Fibroblast of lung (primary cell): ENCODE measurements at regions not wholly inside any gene's neighbourhood (a gene's known extent, or its start where the extent isn't known, plus 50 kb on each side); places are given as distances from the start of the nearest gene placed in this dataset.

Experiments used
- DNase-seq, 2 donors: peaks; one replicate each; pipeline versions ENCODE4 v3.0.0 to v3.0.0-alpha.2; 2010; ENCODE audit warnings: low read depth in 2 of 2
- H2AFZ ChIP-seq: 2 replicates; pipeline ENCODE4 v1.5.1; 2012; ENCODE audit warnings: low read length, control low read depth, inconsistent platforms
- H3K27ac ChIP-seq: 2 replicates; pipeline ENCODE4 v1.5.1; 2011; ENCODE audit warnings: low read length, control low read depth; ENCODE audit not compliant: insufficient read depth
- H3K27me3 ChIP-seq: 2 replicates; pipeline ENCODE4 v1.5.1; 2011; ENCODE audit warnings: mild to moderate bottlenecking, low read length; ENCODE audit not compliant: control insufficient read depth, insufficient read depth
- H3K36me3 ChIP-seq: 2 replicates; pipeline ENCODE4 v1.5.1; 2011; ENCODE audit warnings: low read length; ENCODE audit not compliant: control insufficient read depth, insufficient read depth
- H3K4me1 ChIP-seq: 2 replicates; pipeline ENCODE4 v1.5.1; 2011; ENCODE audit warnings: low read length; ENCODE audit not compliant: control insufficient read depth, insufficient read depth; ENCODE audit errors: extremely low read depth
- H3K4me2 ChIP-seq: 2 replicates; pipeline ENCODE4 v1.5.1; 2011; ENCODE audit warnings: low read length, control low read depth; ENCODE audit not compliant: insufficient read depth; ENCODE audit errors: extremely low read depth
- H3K4me3 ChIP-seq, 4 experiments: fragments of 200-600 bp in 1 of 4; sonication (generic) in 1 of 4; replicated peaks in 1 of 4; 2 replicates each; pipeline ENCODE4 v1.5.1; 2011 to 2016; ENCODE audit warnings: low read length in 4 of 4, low read depth in 3 of 4, mild to moderate bottlenecking in 3 of 4, control low read depth in 2 of 4, inconsistent platforms in 1 of 4, mixed read lengths in 1 of 4; ENCODE audit not compliant: insufficient read depth in 1 of 4; ENCODE audit errors: control extremely low read depth in 1 of 4
- H3K79me2 ChIP-seq: 2 replicates; pipeline ENCODE4 v1.5.1; 2012; ENCODE audit warnings: mild to moderate bottlenecking, low read length, inconsistent platforms; ENCODE audit not compliant: control insufficient read depth, insufficient read depth
- H3K9ac ChIP-seq: 2 replicates; pipeline ENCODE4 v1.5.1; 2011; ENCODE audit warnings: mild to moderate bottlenecking, low read length, control low read depth; ENCODE audit not compliant: insufficient read depth
- H3K9me3 ChIP-seq: 2 replicates; pipeline ENCODE4 v1.5.1; 2012; ENCODE audit warnings: low read depth, low read length; ENCODE audit not compliant: control insufficient read depth, insufficient read depth
- H4K20me1 ChIP-seq: 2 replicates; pipeline ENCODE4 v1.5.1; 2011; ENCODE audit warnings: low read length; ENCODE audit not compliant: control insufficient read depth, insufficient read depth; ENCODE audit errors: extremely low read depth
- EZH2 ChIP-seq: IDR thresholded peaks from 2 replicates; pipeline ENCODE4 v1.5.1; 2012; ENCODE audit warnings: low read length, control low read depth, mild to moderate bottlenecking; ENCODE audit errors: missing control alignments
- TF ChIP-seq, protein P1 (sequence below), 2 donors: IDR thresholded peaks in 1 of 2; conservative IDR thresholded peaks in 1 of 2; 1 replicate in 1 of 2; 2 replicates in 1 of 2; pipeline ENCODE4 v1.5.1; 2011 to 2012; ENCODE audit warnings: low read length in 2 of 2, control low read depth in 1 of 2, inconsistent platforms in 1 of 2, low read depth in 1 of 2, mild to moderate bottlenecking in 1 of 2

DNA sequence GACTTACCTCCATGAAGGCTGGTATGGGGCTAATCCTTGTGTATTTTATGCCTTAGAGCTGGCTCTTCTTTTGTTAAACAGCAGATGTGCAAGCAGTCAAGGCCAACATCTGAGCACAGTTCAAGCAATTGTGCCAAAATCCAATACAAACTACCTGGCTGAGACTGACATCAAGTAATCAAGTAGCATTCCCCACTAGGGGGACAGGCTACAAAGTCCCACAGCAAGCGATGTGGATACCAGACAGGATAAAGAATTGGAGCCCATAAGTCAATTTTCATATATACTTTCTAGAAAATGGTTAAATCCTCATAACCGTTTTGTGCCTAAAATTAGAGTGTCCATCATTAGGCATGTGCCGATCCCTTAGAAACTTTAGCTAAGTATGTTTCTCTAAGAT, 675.8 kb downstream of the DIAPH3 start:
- Histone ChIP-seq H3K9me3 (no peaks in the 10 kb centered on the region), H3K27me3 (no peaks in the 10 kb centered on the region), H3K4me3 (no peak overlapping the region), H3K4me1 (peaks cover 7% of the 10 kb centered on the region), H3K4me2 (no peak overlapping the region), H3K36me3 (no peaks in the 10 kb centered on the region), H3K79me2 (no peaks in the 10 kb centered on the region), H4K20me1 (no peaks in the 10 kb centered on the region), H3K27ac (no peak overlapping the region), H3K9ac (no peak overlapping the region), H2AFZ (no peak overlapping the region)
- no peak for TF ChIP-seq EZH2
- TF ChIP-seq, protein P1, sequence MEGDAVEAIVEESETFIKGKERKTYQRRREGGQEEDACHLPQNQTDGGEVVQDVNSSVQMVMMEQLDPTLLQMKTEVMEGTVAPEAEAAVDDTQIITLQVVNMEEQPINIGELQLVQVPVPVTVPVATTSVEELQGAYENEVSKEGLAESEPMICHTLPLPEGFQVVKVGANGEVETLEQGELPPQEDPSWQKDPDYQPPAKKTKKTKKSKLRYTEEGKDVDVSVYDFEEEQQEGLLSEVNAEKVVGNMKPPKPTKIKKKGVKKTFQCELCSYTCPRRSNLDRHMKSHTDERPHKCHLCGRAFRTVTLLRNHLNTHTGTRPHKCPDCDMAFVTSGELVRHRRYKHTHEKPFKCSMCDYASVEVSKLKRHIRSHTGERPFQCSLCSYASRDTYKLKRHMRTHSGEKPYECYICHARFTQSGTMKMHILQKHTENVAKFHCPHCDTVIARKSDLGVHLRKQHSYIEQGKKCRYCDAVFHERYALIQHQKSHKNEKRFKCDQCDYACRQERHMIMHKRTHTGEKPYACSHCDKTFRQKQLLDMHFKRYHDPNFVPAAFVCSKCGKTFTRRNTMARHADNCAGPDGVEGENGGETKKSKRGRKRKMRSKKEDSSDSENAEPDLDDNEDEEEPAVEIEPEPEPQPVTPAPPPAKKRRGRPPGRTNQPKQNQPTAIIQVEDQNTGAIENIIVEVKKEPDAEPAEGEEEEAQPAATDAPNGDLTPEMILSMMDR (conservative IDR thresholded peaks at IDR 0.05 in 1 of 2, IDR thresholded peaks at IDR 0.05 in 1 of 2; ENCODE audit: low read depth in 1 of 2, low read length in 2 of 2), result no peak
- no peak for DNase-seq

DNA sequence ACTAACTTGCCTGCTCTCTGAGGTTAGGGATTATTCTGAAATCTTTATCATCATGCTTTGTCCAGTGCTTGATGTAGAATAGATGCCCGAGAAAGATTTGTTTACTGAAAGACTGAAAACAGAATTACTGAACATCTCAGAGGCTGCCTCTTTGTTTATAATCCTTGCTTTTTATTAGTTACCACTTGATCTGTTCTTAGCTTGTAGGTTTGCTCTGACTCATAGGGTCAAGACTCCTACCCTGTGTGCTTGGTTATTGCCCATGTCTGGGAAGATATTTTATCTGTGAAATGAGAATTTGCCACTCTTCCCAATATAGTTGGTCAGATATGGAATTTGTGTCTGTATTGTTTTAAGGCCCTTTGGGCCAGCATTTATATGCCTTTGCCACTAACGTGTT, 675.3 kb downstream of the DIAPH3 start:
- H3K9ac ChIP-seq, result no peak overlapping the region
- no peak overlapping the region for H3K27ac ChIP-seq
- no peaks in the 10 kb centered on the region for H3K79me2 ChIP-seq
- H3K36me3 ChIP-seq, result no peaks in the 10 kb centered on the region
- H4K20me1 ChIP-seq, result no peaks in the 10 kb centered on the region
- H3K27me3 ChIP-seq, result no peaks in the 10 kb centered on the region
- no peak overlapping the region for H3K4me2 ChIP-seq
- H3K9me3 ChIP-seq, result no peaks in the 10 kb centered on the region
- TF ChIP-seq EZH2, result no peak
- TF ChIP-seq, protein P1 (conservative IDR thresholded peaks at IDR 0.05 in 1 of 2, IDR thresholded peaks at IDR 0.05 in 1 of 2; ENCODE audit: low read depth in 1 of 2, low read length in 2 of 2), result no peak
- H2AFZ ChIP-seq, result no peak overlapping the region
- DNase-seq, result peak in 1 of 2 donors; percentile 66
- H3K4me1 ChIP-seq, result peaks cover 7% of the 10 kb centered on the region
- H3K4me3 ChIP-seq, result no peak overlapping the region

DNA sequence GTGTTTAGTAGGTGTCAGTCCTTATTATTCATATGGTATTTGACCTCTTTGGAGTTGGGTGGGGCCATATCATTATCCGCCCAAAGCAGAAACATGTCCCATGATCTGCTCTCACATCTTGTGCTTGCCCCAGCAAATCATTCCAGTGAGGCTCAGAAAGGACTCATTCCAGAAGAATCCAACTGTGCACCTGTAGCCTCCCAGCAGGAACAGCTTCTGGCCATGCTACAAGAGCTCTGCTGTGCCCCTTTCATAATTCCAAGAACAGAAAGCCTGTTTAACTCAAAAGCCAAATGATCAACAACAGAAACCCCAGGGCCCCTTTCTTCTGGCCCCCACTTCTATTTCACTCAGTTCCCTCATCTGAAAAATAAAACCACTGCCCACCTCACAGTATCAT, 673.1 kb downstream of the DIAPH3 start:
- Histone ChIP-seq H3K9ac (no peak overlapping the region), H3K4me2 (no peak overlapping the region), H3K36me3 (no peaks in the 10 kb centered on the region), H3K27me3 (no peaks in the 10 kb centered on the region), H2AFZ (no peak overlapping the region), H4K20me1 (no peaks in the 10 kb centered on the region), H3K27ac (no peak overlapping the region), H3K4me3 (no peak overlapping the region), H3K79me2 (no peaks in the 10 kb centered on the region), H3K4me1 (peaks cover 13% of the 10 kb centered on the region), H3K9me3 (no peaks in the 10 kb centered on the region)
- no peak for TF ChIP-seq EZH2
- TF ChIP-seq, protein P1 (conservative IDR thresholded peaks at IDR 0.05 in 1 of 2, IDR thresholded peaks at IDR 0.05 in 1 of 2; ENCODE audit: low read depth in 1 of 2, low read length in 2 of 2), result no peak
- DNase-seq, result no peak
